Common myeloid progenitor, CD34-positive (primary cell): ENCODE measurements at regions not wholly inside any gene's neighbourhood (a gene's known extent, or its start where the extent isn't known, plus 50 kb on each side); places are given as distances from the start of the nearest gene placed in this dataset.
"Not testable (repeated sequence)": the region's sequence is repeated elsewhere in the genome, so short reads cannot be mapped to it uniquely, and the experiment has no call there.

Experiments used
- CTCF ChIA-PET: fragments of 350-600 bp; sonication (Branson Sonifier 250); formaldehyde crosslinking; loops from one replicate; lab custom pipeline; 2021; ENCODE audit warnings: antibody characterized with exemption; lab: Charles Lee
- POLR2A ChIA-PET: fragments of 350-600 bp; sonication (Branson Sonifier 250); formaldehyde crosslinking; loops from one replicate; lab custom pipeline; 2021; ENCODE audit warnings: antibody characterized with exemption; lab: Charles Lee
- DNase-seq, 3 donors: peaks; one replicate each; pipeline versions ENCODE4 v3.0.0 to v3.0.0-alpha.2; 2013
- H3K27ac ChIP-seq, 2 experiments: 1 replicate in 1 of 2; 2 replicates in 1 of 2; pipeline ENCODE4 v1.7.0; 2013; ENCODE audit warnings: inconsistent platforms in 2 of 2, low read length in 2 of 2, mild to moderate bottlenecking in 2 of 2, low read depth in 1 of 2, moderate library complexity in 1 of 2; ENCODE audit not compliant: severe bottlenecking in 2 of 2, insufficient read depth in 1 of 2, poor library complexity in 1 of 2
- H3K27me3 ChIP-seq, 5 experiments: replicated peaks in 2 of 5; 1 replicate in 3 of 5; 2 replicates in 2 of 5; pipeline versions ENCODE4 v1.6.1 to v1.7.0; 2013; ENCODE audit warnings: low read length in 4 of 5, mild to moderate bottlenecking in 2 of 5, moderate library complexity in 2 of 5, inconsistent platforms in 1 of 5; ENCODE audit not compliant: insufficient read depth in 5 of 5, control insufficient read depth in 4 of 5
- H3K36me3 ChIP-seq, 4 experiments: 1 replicate in 2 of 4; 2 replicates in 2 of 4; pipeline versions ENCODE4 v1.6.1 to v1.7.0; 2013; ENCODE audit warnings: low read length in 3 of 4, control low read depth in 1 of 4, mild to moderate bottlenecking in 1 of 4; ENCODE audit not compliant: control insufficient read depth in 4 of 4, insufficient read depth in 4 of 4
- H3K4me1 ChIP-seq, 4 experiments: 1 replicate in 3 of 4; 2 replicates in 1 of 4; pipeline versions ENCODE4 v1.6.1 to v1.7.1; 2013; ENCODE audit warnings: low read length in 3 of 4, mild to moderate bottlenecking in 3 of 4, control low read depth in 1 of 4, inconsistent platforms in 1 of 4, moderate library complexity in 1 of 4; ENCODE audit not compliant: control insufficient read depth in 4 of 4, insufficient read depth in 4 of 4; ENCODE audit errors: control extremely low read depth in 1 of 4
- H3K4me3 ChIP-seq, 7 experiments: 1 replicate in 4 of 7; 2 replicates in 3 of 7; pipeline versions ENCODE4 v1.5.1 to v1.7.0; 2013; ENCODE audit warnings: mild to moderate bottlenecking in 7 of 7, low read length in 6 of 7, moderate library complexity in 6 of 7, inconsistent platforms in 2 of 7, low read depth in 2 of 7, control low read depth in 1 of 7; ENCODE audit not compliant: insufficient read depth in 4 of 7, control insufficient read depth in 1 of 7; ENCODE audit errors: extremely low read depth in 1 of 7
- H3K9me3 ChIP-seq, 5 experiments: 1 replicate in 4 of 5; 2 replicates in 1 of 5; pipeline versions ENCODE4 v1.6.1 to v1.7.1; 2013; ENCODE audit warnings: low read length in 4 of 5, mild to moderate bottlenecking in 2 of 5, inconsistent platforms in 1 of 5, low read depth in 1 of 5, moderate library complexity in 1 of 5; ENCODE audit not compliant: control insufficient read depth in 4 of 5, insufficient read depth in 2 of 5; ENCODE audit errors: control extremely low read depth in 1 of 5
- WGBS: methylation state at CpG from one replicate; pipeline ENCODE4 v1.1.5; 2013; ENCODE audit not compliant: insufficient coverage; 5-methylcytosine and 5-hydroxymethylcytosine counted together

DNA sequence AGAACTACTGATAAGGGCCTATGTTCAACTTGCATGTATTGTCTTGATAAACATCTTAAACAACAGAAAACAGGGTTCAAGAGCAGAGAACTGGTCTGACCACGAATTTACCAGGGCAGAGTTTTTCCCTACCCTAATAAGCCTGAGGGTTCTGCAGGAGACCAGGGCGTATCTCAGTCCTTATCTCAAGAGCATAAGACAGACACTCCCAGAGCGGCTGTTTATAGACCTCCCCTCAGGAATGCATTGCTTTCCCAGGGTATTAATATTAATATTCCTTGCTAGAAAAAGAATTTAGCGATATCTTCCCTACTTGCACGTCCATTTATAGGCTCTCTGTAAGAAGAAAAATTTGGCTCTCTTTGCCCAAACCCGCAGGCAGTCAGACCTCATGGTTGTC lies 637.2 kb downstream of the EPM2A start:
- H3K9me3 ChIP-seq, H3K4me1 ChIP-seq, H3K27ac ChIP-seq, H3K4me3 ChIP-seq, POLR2A ChIA-PET, H3K27me3 ChIP-seq, H3K36me3 ChIP-seq, CTCF ChIA-PET, DNase-seq: not testable (repeated sequence)
- WGBS = 76% methylated on average over 4 of the region's 6 CpGs

DNA sequence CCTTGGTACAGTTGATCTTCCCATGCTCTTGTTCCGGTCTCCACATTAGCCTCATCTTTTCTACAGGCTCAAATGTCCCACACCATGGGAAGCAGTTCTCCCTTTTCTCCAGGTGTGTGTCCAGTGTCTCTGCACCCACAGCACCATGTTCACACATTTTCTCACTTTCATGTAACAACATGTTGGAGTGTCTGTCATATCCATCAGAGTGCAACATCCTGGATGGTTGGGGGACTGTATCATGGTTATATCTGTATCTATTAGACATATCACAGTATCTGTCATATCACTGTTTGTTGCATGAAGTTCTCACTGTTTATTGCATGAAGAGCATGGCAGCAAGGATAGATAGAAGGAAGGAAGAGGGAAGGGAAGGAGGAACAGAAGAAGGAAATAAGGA lies 635.6 kb downstream of the EPM2A start:
- H3K27ac ChIP-seq = no peak overlapping the region
- ChIA-PET POLR2A (no interaction called here), CTCF (no interaction called here)
- no peaks in the 10 kb centered on the region for H3K4me1 ChIP-seq
- peaks cover 0 to 7% (median 3%) of the 10 kb centered on the region in 5 experiments for H3K9me3 ChIP-seq
- no peaks in the 10 kb centered on the region for H3K36me3 ChIP-seq
- H3K4me3 ChIP-seq = no peak overlapping the region
- 100% methylated on average over 1 of the region's 1 CpG for whole genome bisulfite sequencing
- DNase-seq = no peak
- H3K27me3 ChIP-seq = no peaks in the 10 kb centered on the region

DNA sequence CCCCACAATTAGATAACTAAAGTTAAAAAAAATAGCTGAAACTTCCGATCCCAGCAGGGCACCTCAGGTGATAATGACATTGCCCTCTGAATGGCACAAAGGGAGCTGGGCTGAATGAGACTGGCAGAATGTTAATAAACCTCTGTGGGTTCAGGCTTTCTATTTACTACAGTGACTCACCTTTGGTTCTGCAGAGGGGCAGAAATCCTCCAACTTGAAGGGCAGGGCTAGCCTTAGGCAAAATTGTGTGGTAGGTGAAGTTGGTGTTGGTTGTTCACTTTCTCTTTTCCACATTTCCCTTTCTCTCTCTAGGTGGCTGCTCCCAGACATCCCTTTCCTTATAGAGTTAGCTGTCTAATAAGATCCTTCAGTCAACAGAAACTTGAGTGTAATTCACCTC lies 625.2 kb downstream of the EPM2A start:
- ChIA-PET POLR2A (no interaction called here), CTCF (no interaction called here)
- WGBS = 100% methylated on average over 1 of the region's 1 CpG
- H3K27me3 ChIP-seq = no peaks in the 10 kb centered on the region
- no peaks in the 10 kb centered on the region for H3K36me3 ChIP-seq
- H3K9me3 ChIP-seq = no peaks in the 10 kb centered on the region
- no peak overlapping the region for H3K27ac ChIP-seq
- no peaks in the 10 kb centered on the region for H3K4me1 ChIP-seq
- no peak for DNase-seq
- H3K4me3 ChIP-seq = no peak overlapping the region

DNA sequence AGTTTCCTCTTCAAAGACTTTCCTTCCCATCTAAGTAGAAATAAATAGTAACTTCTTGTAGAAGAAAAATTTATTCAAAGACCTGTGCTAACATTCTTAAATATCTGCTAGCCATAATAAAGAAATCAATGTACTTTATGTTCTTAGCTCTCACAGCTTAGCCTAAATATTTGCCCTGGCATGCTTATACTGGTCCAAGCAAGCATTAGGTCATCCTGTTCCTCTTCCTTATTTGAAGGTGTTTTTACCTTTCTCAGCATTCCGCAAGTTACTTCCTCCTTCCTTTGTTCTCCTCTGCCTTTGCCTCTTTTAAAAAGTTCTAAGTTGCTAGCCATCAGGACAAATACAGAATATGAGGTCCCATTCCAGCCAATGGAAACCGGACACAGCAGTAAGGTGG lies 623.9 kb downstream of the EPM2A start:
- 100% methylated on average over 2 of the region's 2 CpGs for WGBS
- H3K9me3 ChIP-seq, H3K27ac ChIP-seq, H3K36me3 ChIP-seq, H3K4me1 ChIP-seq, H3K27me3 ChIP-seq, H3K4me3 ChIP-seq, POLR2A ChIA-PET, CTCF ChIA-PET, DNase-seq: not testable (repeated sequence)

DNA sequence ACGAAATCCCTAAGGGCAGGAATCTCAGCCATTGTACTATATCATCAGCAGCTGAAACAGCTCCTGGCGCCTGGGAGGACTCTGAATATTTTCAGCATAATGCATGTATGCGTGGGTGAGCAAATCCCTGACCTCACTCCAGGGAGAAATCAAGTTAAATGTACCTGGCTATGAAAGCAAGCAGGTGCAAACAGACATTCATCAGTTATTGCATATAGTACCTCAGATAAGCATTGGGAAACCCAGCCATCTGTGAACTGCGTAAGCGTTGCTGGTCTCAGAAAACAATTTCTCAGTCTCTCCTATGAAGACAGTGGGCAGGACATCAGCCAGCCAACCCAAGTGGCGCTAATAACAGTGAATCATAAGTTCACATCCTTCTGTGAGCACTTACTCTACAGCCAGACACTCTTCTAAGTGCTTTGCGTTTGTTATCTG lies 622.6 kb downstream of the EPM2A start:
- no peaks in the 10 kb centered on the region for H3K4me1 ChIP-seq
- 93% methylated on average over 5 of the region's 7 CpGs for WGBS
- ChIA-PET CTCF (no interaction called here), POLR2A (no interaction called here)
- H3K36me3 ChIP-seq = no peaks in the 10 kb centered on the region
- no peak overlapping the region for H3K4me3 ChIP-seq
- H3K9me3 ChIP-seq = no peaks in the 10 kb centered on the region
- H3K27ac ChIP-seq = no peak overlapping the region
- H3K27me3 ChIP-seq = no peaks in the 10 kb centered on the region
- no peak for DNase-seq

DNA sequence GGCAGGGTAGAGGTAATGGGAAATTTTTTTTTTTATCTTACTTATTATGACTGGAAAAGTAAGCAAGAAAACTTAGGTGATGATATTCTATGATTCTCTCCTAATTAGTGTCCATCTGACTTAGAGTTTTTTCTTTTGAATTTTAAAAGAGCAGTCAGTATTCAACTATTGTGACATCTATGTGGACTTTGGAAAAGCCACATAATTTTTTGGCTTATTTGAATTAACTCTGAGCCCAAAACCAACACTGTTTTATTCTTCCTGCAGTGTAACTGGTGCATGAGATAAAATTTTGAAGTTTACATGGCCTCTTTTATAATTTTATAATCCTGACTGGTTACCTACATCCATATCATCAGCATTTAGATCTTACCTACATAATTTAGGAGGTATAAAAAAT lies 619.7 kb downstream of the EPM2A start:
- Histone ChIP-seq H3K27ac (no peak overlapping the region), H3K4me3 (no peak overlapping the region), H3K9me3 (no peaks in the 10 kb centered on the region), H3K36me3 (no peaks in the 10 kb centered on the region), H3K27me3 (no peaks in the 10 kb centered on the region), H3K4me1 (no peaks in the 10 kb centered on the region)
- POLR2A ChIA-PET = no interaction called here
- no peak for DNase-seq
- CTCF ChIA-PET = no interaction called here

DNA sequence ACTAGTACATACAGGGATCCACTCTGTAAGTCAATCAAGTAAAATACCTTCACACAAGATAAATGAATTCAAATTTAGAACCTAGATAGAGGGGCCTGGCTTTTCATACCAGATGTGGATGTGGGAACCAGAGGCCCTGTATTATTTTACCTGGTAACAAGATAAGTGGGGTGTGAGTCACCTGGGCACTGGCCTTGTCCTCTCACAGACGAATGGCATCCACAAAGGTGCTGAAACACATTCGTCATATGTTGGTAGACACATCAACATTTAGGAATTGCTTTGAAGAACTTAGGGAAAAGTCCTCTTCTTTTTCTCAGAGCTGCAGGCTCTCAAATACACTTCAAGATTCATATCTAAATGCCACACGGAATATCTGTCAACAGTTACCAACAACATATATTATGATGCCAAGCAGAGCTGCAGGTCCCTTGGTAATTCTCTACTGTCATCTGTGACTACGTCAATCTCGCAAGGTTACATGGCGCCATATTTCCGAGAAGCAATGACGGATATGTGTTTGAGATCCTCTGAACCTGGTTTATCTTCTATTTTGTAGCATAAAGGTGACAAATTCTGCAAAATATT lies 618.6 kb downstream of the EPM2A start:
- POLR2A ChIA-PET = no interaction called here

More for the DNA sequence above, 618.6 kb downstream of the EPM2A start:
- H3K9me3 ChIP-seq = no peaks in the 10 kb centered on the region
- no peak overlapping the region for H3K27ac ChIP-seq
- no peak overlapping the region for H3K4me3 ChIP-seq
- H3K36me3 ChIP-seq = no peaks in the 10 kb centered on the region
- 98% methylated on average over 6 of the region's 8 CpGs for WGBS
- DNase-seq = no peak
- H3K4me1 ChIP-seq = no peaks in the 10 kb centered on the region
- CTCF ChIA-PET = no interaction called here
- no peaks in the 10 kb centered on the region for H3K27me3 ChIP-seq
